ENCODE measurements at regions not wholly inside any gene's neighbourhood (a gene's known extent, or its start where the extent isn't known, plus 50 kb on each side); places are given as distances from the start of the nearest gene placed in this dataset.
"Not testable (repeated sequence)": the region's sequence is repeated elsewhere in the genome, so short reads cannot be mapped to it uniquely, and the experiment has no call there.

DNA sequence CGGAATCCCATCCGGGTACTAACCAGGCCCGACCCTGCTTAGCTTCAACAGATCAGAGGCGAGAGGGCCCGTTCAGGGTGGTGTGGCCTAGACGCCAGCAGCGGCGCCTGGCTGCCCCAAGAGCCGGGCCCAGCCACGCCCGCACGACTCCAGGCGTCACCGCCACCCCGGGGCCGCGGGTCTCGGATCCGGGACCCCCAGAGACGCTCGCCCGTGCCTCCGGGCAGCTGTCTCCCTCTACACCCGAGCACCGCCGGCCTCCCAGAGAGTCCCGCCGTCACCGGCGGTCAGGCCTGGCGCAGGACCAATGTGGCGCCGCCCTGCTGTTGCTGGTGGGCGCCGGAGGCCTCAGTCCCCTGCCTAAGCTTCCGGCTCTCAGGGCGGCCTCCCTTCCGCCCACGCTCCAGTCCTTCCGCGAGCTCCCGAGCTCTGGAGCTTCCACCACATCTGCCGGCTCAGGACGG, 441.2 kb upstream of the DEFB115 start:
- no peak overlapping the region for H3K27ac ChIP-seq
- H3K4me1 ChIP-seq = no peaks in the 10 kb centered on the region
- WGBS, 2 donors = 68 to 75% methylated on average over 43 to 44 of the region's 44 CpGs
- peak overlapping the region in 1 of 4 donors; percentile 2 for H3K4me3 ChIP-seq
- no peaks in the 10 kb centered on the region for H3K27me3 ChIP-seq
- DNase-seq (peak; percentile 33 to 90), ATAC-seq (ENCODE audit: low FRiP score in 2 of 2) (peak; percentile 13 to 61)
- H3K36me3 ChIP-seq = no peaks in the 10 kb centered on the region
- peaks cover 0 to 37% (median 4%) of the 10 kb centered on the region in 4 donors for H3K9me3 ChIP-seq
- no peak for TF ChIP-seq EP300 (IDR thresholded peaks at IDR 0.05)
- TF ChIP-seq, protein P1, sequence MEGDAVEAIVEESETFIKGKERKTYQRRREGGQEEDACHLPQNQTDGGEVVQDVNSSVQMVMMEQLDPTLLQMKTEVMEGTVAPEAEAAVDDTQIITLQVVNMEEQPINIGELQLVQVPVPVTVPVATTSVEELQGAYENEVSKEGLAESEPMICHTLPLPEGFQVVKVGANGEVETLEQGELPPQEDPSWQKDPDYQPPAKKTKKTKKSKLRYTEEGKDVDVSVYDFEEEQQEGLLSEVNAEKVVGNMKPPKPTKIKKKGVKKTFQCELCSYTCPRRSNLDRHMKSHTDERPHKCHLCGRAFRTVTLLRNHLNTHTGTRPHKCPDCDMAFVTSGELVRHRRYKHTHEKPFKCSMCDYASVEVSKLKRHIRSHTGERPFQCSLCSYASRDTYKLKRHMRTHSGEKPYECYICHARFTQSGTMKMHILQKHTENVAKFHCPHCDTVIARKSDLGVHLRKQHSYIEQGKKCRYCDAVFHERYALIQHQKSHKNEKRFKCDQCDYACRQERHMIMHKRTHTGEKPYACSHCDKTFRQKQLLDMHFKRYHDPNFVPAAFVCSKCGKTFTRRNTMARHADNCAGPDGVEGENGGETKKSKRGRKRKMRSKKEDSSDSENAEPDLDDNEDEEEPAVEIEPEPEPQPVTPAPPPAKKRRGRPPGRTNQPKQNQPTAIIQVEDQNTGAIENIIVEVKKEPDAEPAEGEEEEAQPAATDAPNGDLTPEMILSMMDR (IDR thresholded peaks at IDR 0.05) = no peak

DNA sequence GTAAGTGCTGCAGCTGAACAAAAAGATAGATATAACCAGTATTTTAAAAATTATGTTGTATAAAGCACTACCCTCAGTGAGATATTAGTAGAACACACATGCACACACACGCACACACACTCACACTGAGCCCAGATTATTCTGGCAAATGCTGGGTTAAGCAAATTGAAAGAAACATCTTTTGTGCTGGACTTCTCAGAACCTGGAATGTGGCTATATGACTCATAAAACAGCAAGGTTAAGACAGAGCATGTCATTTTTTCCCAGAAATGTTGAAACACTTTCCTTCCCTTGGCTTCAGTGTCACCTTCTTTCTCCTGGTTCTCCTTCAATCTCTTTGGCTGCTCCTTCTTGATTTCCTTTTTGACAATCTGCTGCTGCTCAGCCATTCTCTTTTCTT, 435.8 kb upstream of the DEFB115 start:
- H3K27ac ChIP-seq; ATAC-seq (ENCODE audit: low FRiP score in 2 of 2); H3K36me3 ChIP-seq; H3K9me3 ChIP-seq; H3K27me3 ChIP-seq; DNase-seq; H3K4me3 ChIP-seq; H3K4me1 ChIP-seq: not testable (repeated sequence)
- WGBS, 2 donors = 70 to 79% methylated on average over 1 of the region's 1 CpG

DNA sequence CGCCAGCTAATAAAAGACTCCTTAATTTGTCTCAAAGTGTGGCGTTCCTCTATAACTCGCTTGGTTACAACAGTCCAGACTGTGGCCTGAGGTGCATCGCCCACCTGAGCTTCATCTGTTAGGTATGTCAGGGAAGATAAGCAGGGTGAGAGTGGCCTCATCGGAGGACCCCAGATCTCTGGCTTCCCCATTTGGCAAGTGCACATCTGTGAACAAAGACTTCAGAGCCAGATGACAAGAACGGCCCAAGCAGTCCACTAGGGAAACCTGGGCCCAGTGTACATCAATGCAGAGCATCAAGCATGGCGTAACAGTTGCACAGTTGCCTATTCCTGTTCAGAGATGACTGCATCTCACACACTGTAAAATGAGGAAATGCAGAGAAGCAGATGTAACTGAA, 432.8 kb upstream of the DEFB115 start:
- H3K27me3 ChIP-seq; H3K36me3 ChIP-seq; ATAC-seq (ENCODE audit: low FRiP score in 2 of 2); H3K9me3 ChIP-seq; H3K4me3 ChIP-seq; H3K4me1 ChIP-seq; H3K27ac ChIP-seq; DNase-seq: not testable (repeated sequence)
- WGBS, 2 donors = 64 to 72% methylated on average over 6 to 7 of the region's 7 CpGs

DNA sequence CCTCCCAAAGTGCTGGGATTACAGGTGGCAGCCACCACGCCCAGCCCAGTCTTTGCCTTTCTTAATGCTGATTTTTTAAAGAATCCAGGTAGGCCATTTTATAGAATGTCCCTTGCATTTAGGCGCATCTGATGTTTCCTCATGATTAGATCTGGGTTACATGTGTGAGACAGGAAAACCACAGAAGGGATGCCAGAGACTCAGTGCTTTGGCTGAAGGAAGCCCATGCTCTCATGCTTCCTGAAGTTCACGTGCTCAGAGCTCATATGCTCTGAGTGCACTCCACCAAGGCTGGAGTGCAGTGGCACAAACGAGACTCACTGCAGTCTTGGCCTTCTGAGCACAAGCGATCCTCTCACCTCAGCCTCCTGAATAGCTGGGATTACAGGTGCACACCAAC, 411.5 kb upstream of the DEFB115 start:
- H3K4me3 ChIP-seq; H3K27me3 ChIP-seq; H3K36me3 ChIP-seq; H3K9me3 ChIP-seq; DNase-seq; H3K27ac ChIP-seq; H3K4me1 ChIP-seq; ATAC-seq (ENCODE audit: low FRiP score in 2 of 2): not testable (repeated sequence)
- WGBS, 2 donors = 64 to 82% methylated on average over 5 of the region's 5 CpGs

DNA sequence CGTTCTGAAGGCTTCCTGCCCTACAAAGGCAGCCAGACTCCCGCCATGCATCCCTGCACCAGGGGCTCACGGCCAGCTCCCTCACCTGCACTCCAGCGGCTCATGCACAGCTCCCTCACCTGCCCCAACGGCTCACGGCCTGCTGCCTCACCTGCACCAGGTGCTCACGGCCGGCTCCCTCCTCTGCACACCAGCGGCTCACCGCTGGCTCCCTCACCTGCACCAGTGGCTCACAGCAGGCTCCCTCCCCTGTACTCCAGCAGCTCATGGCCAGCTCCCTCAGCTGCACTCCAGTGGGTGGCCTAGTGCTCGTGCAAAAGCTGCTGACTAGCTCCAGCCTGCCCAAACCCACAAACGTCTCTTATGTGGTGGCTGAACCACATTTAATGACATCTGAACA, 389.2 kb upstream of the DEFB115 start:
- not testable (repeated sequence) for H3K4me3 ChIP-seq, H3K36me3 ChIP-seq, H3K27me3 ChIP-seq, H3K4me1 ChIP-seq, H3K27ac ChIP-seq
- H3K9me3 ChIP-seq = peaks cover 0 to 14% (median 0%) of the 10 kb centered on the region in 4 donors
- peak in 1 of 2 donors; percentile 65 for DNase-seq
- ATAC-seq (ENCODE audit: low FRiP score in 2 of 2) = peak; percentile 62 to 80
- WGBS, 2 donors = 74% methylated on average over 6 to 12 of the region's 12 CpGs

DNA sequence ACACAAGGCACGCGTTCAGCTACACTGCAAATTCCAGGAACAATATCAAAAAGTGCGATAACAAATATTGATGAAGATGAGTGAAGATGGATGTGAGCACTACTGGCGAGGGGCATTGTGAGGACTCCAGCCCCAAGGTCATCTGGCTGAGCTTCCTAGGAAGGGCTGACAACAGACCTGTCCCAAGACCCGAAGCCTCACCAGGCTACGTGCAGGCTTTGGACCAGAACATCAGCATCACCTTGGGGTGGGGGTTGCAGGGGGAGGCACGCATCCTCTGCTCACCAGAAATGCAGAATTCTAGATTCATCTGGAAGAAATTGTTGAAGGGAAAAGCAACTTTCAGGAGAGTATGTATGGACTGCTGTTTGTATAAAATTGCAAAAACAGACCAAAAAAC, 386.3 kb upstream of the DEFB115 start:
- DNase-seq; H3K27ac ChIP-seq; H3K4me3 ChIP-seq; H3K27me3 ChIP-seq; H3K36me3 ChIP-seq; ATAC-seq (ENCODE audit: low FRiP score in 2 of 2); H3K4me1 ChIP-seq: not testable (repeated sequence)
- 73 to 77% methylated on average over 7 of the region's 7 CpGs for WGBS, 2 donors
- peaks cover 0 to 14% (median 0%) of the 10 kb centered on the region in 4 donors for H3K9me3 ChIP-seq

DNA sequence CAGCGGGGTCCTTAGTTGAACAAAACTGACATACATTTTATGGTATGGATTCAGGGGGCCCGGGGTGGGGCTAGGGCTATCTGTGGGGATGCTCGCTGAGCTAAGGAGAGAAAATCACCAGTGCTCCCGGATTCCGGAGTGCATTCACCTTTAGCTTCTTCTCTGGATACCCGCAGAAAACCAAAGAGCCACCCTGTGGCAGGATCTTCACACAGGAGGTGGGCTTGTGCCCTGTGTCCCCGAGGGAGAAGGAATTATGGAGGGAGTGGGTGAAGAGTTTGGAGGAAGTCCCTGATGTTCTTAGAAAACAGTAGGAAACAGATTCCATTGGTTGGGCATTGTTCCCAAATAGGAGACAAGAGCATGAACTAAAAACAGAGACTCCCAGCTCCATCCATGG, 385.2 kb upstream of the DEFB115 start:
- not testable (repeated sequence) for H3K36me3 ChIP-seq; ATAC-seq (ENCODE audit: low FRiP score in 2 of 2); H3K4me1 ChIP-seq; H3K27ac ChIP-seq; H3K4me3 ChIP-seq; H3K27me3 ChIP-seq; H3K9me3 ChIP-seq; DNase-seq
- WGBS, 2 donors = 56 to 63% methylated on average over 7 of the region's 7 CpGs

DNA sequence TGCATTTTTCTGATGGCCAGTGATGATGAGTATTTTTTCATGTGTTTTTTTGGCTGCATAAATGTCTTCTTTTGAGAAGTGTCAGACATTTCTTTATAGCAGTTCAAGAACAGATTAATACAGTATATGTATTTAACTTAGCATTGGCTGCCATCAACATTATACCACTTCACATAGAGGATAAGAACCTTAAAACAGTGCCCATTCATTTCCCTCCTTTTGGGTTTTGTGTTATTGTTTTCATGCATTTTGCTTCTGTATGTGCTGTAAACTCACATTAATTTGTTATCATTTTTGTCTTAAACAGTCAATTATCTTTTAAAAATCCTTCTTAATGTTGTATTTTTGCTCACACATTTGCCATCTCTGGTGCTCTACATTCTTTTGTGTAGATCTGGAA, 381.6 kb upstream of the DEFB115 start:
- H3K27ac ChIP-seq, H3K9me3 ChIP-seq, H3K4me3 ChIP-seq, H3K4me1 ChIP-seq, H3K36me3 ChIP-seq, DNase-seq, H3K27me3 ChIP-seq: not testable (repeated sequence)
- ATAC-seq (ENCODE audit: low FRiP score in 2 of 2) = peak; percentile 58 to 67

DNA sequence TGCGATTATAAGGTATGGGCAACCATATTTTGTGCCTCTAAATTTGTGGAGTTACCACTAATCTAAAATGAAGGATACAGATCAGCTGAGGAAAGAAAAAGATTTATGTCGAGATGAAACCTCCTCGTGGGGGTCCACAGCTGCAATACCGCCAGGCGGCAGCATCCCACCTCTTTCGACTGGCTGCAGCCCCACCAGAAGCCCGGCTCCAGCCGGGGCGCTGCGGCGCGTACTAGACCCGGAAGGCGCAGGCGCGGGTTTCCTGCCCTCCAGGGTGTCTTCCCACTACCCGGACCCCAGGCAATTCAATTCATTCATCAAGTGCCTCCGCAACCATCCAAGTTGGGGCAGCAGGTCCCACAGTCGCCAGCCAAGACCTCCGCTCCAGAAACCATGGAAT, 366.1 kb upstream of the DEFB115 start:
- peak in 1 of 2 donors; percentile 63 for DNase-seq
- H3K27ac ChIP-seq; ATAC-seq (ENCODE audit: low FRiP score in 2 of 2); H3K36me3 ChIP-seq; H3K4me3 ChIP-seq; H3K4me1 ChIP-seq; H3K27me3 ChIP-seq; H3K9me3 ChIP-seq: not testable (repeated sequence)
- WGBS, 2 donors = 14 to 27% methylated on average over 6 to 20 of the region's 20 CpGs
